ENCODE measurements at regions not wholly inside any gene's neighbourhood (a gene's known extent, or its start where the extent isn't known, plus 50 kb on each side); places are given as distances from the start of the nearest gene placed in this dataset.

DNA sequence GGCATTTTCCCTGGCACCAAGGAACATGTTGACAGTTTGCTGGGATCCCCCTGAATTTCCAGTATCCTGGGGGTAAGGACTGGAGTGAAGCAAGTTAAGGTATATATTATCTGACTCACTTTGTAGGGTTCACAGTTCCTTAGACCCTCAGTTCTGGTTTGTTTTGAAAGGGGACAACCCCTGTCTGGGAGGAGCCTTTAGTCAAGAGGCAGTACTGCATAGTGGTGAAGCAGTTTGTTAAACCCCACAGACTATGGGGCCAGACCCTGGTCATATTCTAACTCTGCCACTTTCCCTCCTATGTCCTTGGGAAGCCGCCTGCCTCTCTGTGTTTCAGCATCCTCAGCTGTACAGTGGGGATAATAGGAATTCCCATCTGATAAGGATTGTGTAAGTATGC is 145.5 kb upstream of the ZFHX3 start:
- no peak for TF ChIP-seq CTCF (IDR thresholded peaks at IDR 0.05)
- TF ChIP-seq, protein P1, sequence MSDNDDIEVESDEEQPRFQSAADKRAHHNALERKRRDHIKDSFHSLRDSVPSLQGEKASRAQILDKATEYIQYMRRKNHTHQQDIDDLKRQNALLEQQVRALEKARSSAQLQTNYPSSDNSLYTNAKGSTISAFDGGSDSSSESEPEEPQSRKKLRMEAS (IDR thresholded peaks at IDR 0.05; ENCODE audit: low read depth) = no peak
- Histone ChIP-seq H3K79me2 (ENCODE audit: insufficient read depth) (no peaks in the 10 kb centered on the region), H4K20me1 (ENCODE audit: insufficient read depth) (no peaks in the 10 kb centered on the region), H2AFZ (ENCODE audit: low read depth) (no peak overlapping the region), H3K4me1 (ENCODE audit: control insufficient read depth in 1 of 2, insufficient read depth in 2 of 2, low read depth in 1 of 2, low read length in 1 of 2) (peaks cover 0 to 3% of the 10 kb centered on the region in 2 experiments; a peak in 1 of 4 replicates), H3K9ac (no peak overlapping the region), H3K27ac (ENCODE audit: low read depth in 2 of 2, low read length in 1 of 2) (no peak overlapping the region), H3K36me3 (replicated peaks in 1 of 2; ENCODE audit: control insufficient read depth in 1 of 2, insufficient read depth in 2 of 2, low read length in 1 of 2) (no peaks in the 10 kb centered on the region), H3K4me3 (ENCODE audit: low read depth in 2 of 2, low read length in 1 of 2) (no peak overlapping the region), H3F3A (replicated peaks; ENCODE audit: insufficient read depth) (no peaks in the 10 kb centered on the region), H3K9me3 (no peaks in the 10 kb centered on the region), H3K9me2 (no peaks in the 10 kb centered on the region), H3K4me2 (no peak overlapping the region), H3K27me3 (ENCODE audit: insufficient read depth) (no peaks in the 10 kb centered on the region)
- POLR2A ChIA-PET = no interaction called here
- WGBS (ENCODE audit: low lambda C conversion rate) = no CpG with 5 or more reads among the region's 1 CpG
- CTCF ChIA-PET = interaction anchor here (1.1 kb wide), 1 partner anchor 694 kb away, joined by 3 read pairs; no protein-coding TSS in a partner anchor
- DNase-seq = no peak

GRCh38 chr16:73192232-73192894 is 144.4 kb upstream of the ZFHX3 start:
- Histone ChIP-seq H3F3A (replicated peaks; ENCODE audit: insufficient read depth) (no peaks in the 10 kb centered on the region), H3K36me3 (replicated peaks in 1 of 2; ENCODE audit: control insufficient read depth in 1 of 2, insufficient read depth in 2 of 2, low read length in 1 of 2) (no peaks in the 10 kb centered on the region), H3K4me1 (ENCODE audit: control insufficient read depth in 1 of 2, insufficient read depth in 2 of 2, low read depth in 1 of 2, low read length in 1 of 2) (peaks cover 1 to 6% of the 10 kb centered on the region in 2 experiments), H3K9me3 (no peaks in the 10 kb centered on the region), H3K27me3 (ENCODE audit: insufficient read depth) (no peaks in the 10 kb centered on the region), H4K20me1 (ENCODE audit: insufficient read depth) (no peaks in the 10 kb centered on the region), H3K27ac (ENCODE audit: low read depth in 2 of 2, low read length in 1 of 2) (no peak overlapping the region), H3K9ac (no peak overlapping the region), H2AFZ (ENCODE audit: low read depth) (no peak overlapping the region), H3K79me2 (ENCODE audit: insufficient read depth) (no peaks in the 10 kb centered on the region), H3K4me3 (ENCODE audit: low read depth in 2 of 2, low read length in 1 of 2) (no peak overlapping the region), H3K9me2 (no peaks in the 10 kb centered on the region), H3K4me2 (no peak overlapping the region)
- TF ChIP-seq MXI1 (IDR thresholded peaks at IDR 0.05; ENCODE audit: low read depth, low read length) (no peak), TCF12 (IDR thresholded peaks at IDR 0.05) (no peak), ELF1 (IDR thresholded peaks at IDR 0.05) (no peak), TEAD4 (IDR thresholded peaks at IDR 0.05; ENCODE audit: borderline replicate concordance, insufficient read depth) (no peak), GABPA (IDR thresholded peaks at IDR 0.05; ENCODE audit: low read depth) (no peak)
- TF ChIP-seq, protein P2, sequence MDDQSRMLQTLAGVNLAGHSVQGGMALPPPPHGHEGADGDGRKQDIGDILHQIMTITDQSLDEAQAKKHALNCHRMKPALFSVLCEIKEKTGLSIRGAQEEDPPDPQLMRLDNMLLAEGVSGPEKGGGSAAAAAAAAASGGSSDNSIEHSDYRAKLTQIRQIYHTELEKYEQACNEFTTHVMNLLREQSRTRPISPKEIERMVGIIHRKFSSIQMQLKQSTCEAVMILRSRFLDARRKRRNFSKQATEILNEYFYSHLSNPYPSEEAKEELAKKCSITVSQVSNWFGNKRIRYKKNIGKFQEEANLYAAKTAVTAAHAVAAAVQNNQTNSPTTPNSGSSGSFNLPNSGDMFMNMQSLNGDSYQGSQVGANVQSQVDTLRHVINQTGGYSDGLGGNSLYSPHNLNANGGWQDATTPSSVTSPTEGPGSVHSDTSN (IDR thresholded peaks at IDR 0.05) = no peak
- 88% methylated on average over 19 of the region's 19 CpGs for WGBS (ENCODE audit: low lambda C conversion rate)
- DNase-seq = no peak
- POLR2A ChIA-PET = no interaction called here
- CTCF ChIA-PET = interaction anchor here (0.7 kb wide), 1 partner anchor 236 kb away, joined by 3 read pairs; no protein-coding TSS in a partner anchor

DNA sequence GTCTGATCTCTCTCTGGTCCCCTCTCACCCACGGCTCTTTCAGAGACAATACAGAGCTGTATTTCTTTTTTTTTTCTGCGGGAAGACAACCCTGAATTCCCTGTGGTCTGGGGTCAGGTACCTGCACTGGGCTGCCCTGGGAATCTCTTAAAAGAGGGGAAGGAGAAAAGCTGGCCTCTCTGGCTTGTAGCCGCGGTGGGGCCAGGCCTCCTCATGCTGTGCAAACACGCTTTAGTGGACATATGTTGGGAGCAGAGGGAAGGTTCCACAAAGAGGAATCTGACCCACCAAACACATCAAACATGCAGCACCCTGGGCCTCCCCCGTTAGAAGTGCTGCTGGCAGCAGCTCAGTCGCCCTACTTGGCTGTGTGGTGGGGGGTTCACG is 143.7 kb upstream of the ZFHX3 start:
- CTCF ChIA-PET = interaction anchor here (0.8 kb wide), 1 partner anchor 687 kb away, joined by 4 read pairs; no protein-coding TSS in a partner anchor
- H3K9ac ChIP-seq = no peak overlapping the region
- no peak overlapping the region for H3K4me2 ChIP-seq
- DNase-seq = no peak
- WGBS (ENCODE audit: low lambda C conversion rate) = 93% methylated on average over 7 of the region's 8 CpGs
- no peaks in the 10 kb centered on the region for H3K9me2 ChIP-seq
- H3F3A ChIP-seq (replicated peaks; ENCODE audit: insufficient read depth) = no peaks in the 10 kb centered on the region
- POLR2A ChIA-PET = no interaction called here
- H3K79me2 ChIP-seq (ENCODE audit: insufficient read depth) = no peaks in the 10 kb centered on the region
- H3K9me3 ChIP-seq = no peaks in the 10 kb centered on the region
- H3K4me1 ChIP-seq (ENCODE audit: control insufficient read depth in 1 of 2, insufficient read depth in 2 of 2, low read depth in 1 of 2, low read length in 1 of 2) = peaks cover 3 to 12% of the 10 kb centered on the region in 2 experiments
- no peaks in the 10 kb centered on the region for H3K27me3 ChIP-seq (ENCODE audit: insufficient read depth)
- H3K4me3 ChIP-seq (ENCODE audit: low read depth in 2 of 2, low read length in 1 of 2) = no peak overlapping the region
- no peak overlapping the region for H3K27ac ChIP-seq (ENCODE audit: low read depth in 2 of 2, low read length in 1 of 2)
- TF ChIP-seq FOSL2 (IDR thresholded peaks at IDR 0.05; ENCODE audit: borderline replicate concordance, low read depth) = no peak
- TF ChIP-seq, protein P3, sequence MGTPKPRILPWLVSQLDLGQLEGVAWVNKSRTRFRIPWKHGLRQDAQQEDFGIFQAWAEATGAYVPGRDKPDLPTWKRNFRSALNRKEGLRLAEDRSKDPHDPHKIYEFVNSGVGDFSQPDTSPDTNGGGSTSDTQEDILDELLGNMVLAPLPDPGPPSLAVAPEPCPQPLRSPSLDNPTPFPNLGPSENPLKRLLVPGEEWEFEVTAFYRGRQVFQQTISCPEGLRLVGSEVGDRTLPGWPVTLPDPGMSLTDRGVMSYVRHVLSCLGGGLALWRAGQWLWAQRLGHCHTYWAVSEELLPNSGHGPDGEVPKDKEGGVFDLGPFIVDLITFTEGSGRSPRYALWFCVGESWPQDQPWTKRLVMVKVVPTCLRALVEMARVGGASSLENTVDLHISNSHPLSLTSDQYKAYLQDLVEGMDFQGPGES (IDR thresholded peaks at IDR 0.05; ENCODE audit: low read depth, low read length) = no peak
- TF ChIP-seq CTCF (IDR thresholded peaks at IDR 0.05) = no peak
- no peak for TF ChIP-seq ELF1 (IDR thresholded peaks at IDR 0.05)
- no peak for TF ChIP-seq CHD2 (IDR thresholded peaks at IDR 0.05; ENCODE audit: low read length, partially characterized antibody)
- TF ChIP-seq GABPA (IDR thresholded peaks at IDR 0.05; ENCODE audit: low read depth) = no peak
- TF ChIP-seq SMC3 (IDR thresholded peaks at IDR 0.05; ENCODE audit: low read depth, low read length) = no peak
- no peak for TF ChIP-seq POLR2AphosphoS5 (IDR thresholded peaks at IDR 0.05; ENCODE audit: low read depth, low read length)
- TF ChIP-seq RFX5 (IDR thresholded peaks at IDR 0.05; ENCODE audit: low read length) = no peak
- TF ChIP-seq EP300 (IDR thresholded peaks at IDR 0.05; ENCODE audit: borderline replicate concordance in 1 of 2, low read depth in 1 of 2, low read length in 1 of 2) = no peak
- TF ChIP-seq TEAD4 (IDR thresholded peaks at IDR 0.05; ENCODE audit: borderline replicate concordance, insufficient read depth) = no peak
- H2AFZ ChIP-seq (ENCODE audit: low read depth) = no peak overlapping the region
- H3K36me3 ChIP-seq (replicated peaks in 1 of 2; ENCODE audit: control insufficient read depth in 1 of 2, insufficient read depth in 2 of 2, low read length in 1 of 2) = no peaks in the 10 kb centered on the region
- no peaks in the 10 kb centered on the region for H4K20me1 ChIP-seq (ENCODE audit: insufficient read depth)

All from SK-N-SH (cell line).